Psoas muscle (tissue), 7 donors: ENCODE measurements at regions not wholly inside any gene's neighbourhood (a gene's known extent, or its start where the extent isn't known, plus 50 kb on each side); places are given as distances from the start of the nearest gene placed in this dataset.

ENCODE experiments used
- ATAC-seq, 4 donors: fragments of 200-7000 bp; cut with Tn5 transposase; one replicate each; pipeline ENCODE4 v1.9.1; 2020; ENCODE audit warnings: moderate library complexity in 3 of 4, mild to moderate bottlenecking in 2 of 4
- DNase-seq, 2 donors: peaks; one replicate each; pipeline ENCODE4 v3.0.0-alpha.2; 2020
- H3K27ac ChIP-seq: fragments of 200-600 bp; one replicate; pipeline ENCODE4 v1.8.0; 2022
- H3K27me3 ChIP-seq, 3 donors: fragments of 200-600 bp in 1 of 3; one replicate each; pipeline versions ENCODE4 v1.6.1 to v1.8.0; 2013 to 2022; ENCODE audit warnings: low read length in 2 of 3, mild to moderate bottlenecking in 2 of 3, moderate library complexity in 1 of 3; ENCODE audit not compliant: insufficient read depth in 3 of 3
- H3K36me3 ChIP-seq, 2 donors: fragments of 200-600 bp in 1 of 2; one replicate each; pipeline versions ENCODE4 v1.6.1 to v1.8.0; 2013 to 2022; ENCODE audit warnings: low read depth in 1 of 2, mild to moderate bottlenecking in 1 of 2, moderate library complexity in 1 of 2; ENCODE audit not compliant: insufficient read depth in 1 of 2
- H3K4me1 ChIP-seq: fragments of 200-600 bp; one replicate; pipeline ENCODE4 v1.8.0; 2022
- H3K4me3 ChIP-seq: fragments of 200-600 bp; one replicate; pipeline ENCODE4 v1.8.0; 2022; ENCODE audit warnings: mild to moderate bottlenecking
- H3K9me3 ChIP-seq: fragments of 200-600 bp; one replicate; pipeline ENCODE4 v1.8.0; 2022
- WGBS, 3 donors: extraction: QIAGEN DNeasy Blood & Tissue Kit; methylation state at CpG; one replicate each; pipeline versions ENCODE4 v1.1.6 to v1.1.7; 2013; 5-methylcytosine and 5-hydroxymethylcytosine counted together
- intact Hi-C, 2 donors: fragments of 100-400 bp; cut with DNase I; formaldehyde crosslinking; loops; one replicate each; pipeline versions ENCODE4 v1.11.0 to v1.14.2; 2022
- TF ChIP-seq, protein P1 (sequence below): fragments of 200-600 bp; IDR thresholded peaks from one replicate; pipeline ENCODE4 v1.8.0; 2022; ENCODE audit warnings: antibody characterized with exemption
- donor health status: healthy with polysubstance abuse.
- donor health status: DM: no; HTN: no; CAD: no; lungs with moderate emphysema.
- donor health status: Bipolar disorder and iron deficiency.
- donor health status: healthy.
- donor health status: DM: yes; HTN: yes; CAD: no.
- donor health status: DM: no; HTN: no; CAD: no.
- donor health status: DM: yes; HTN: yes; CAD: no.

DNA sequence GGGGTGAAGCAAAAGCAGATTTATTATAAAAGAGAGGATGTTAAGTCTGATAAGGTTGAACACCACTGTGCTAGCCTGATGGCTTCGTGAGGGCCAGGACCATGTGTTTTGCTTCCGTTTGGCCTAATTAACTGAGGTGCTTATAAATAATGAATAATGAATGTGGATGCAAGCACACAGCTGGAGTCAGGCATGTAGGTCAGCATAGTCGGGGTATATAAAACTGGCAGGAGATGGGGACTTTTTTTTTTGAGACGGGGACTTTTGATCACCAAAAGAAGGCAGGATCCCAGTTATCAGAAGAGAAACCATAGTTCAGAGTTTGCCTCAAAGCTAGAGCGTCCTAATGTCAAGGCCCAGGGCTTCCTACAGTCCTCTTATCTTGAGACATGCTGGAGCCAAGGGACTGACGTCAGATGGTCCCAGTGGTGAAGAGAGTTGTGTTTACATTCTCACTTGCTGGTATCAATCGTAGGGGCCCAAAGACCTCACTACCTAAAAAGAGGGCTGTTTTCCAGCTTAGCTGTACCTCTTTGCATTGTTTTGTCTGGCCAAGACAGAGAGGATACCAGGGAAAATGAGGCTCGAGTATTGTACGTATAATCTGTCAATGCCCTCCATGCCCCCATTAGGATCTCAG lies 50.4 kb downstream of the RTL9 start:
- intact Hi-C loops = loop anchor here (2.0 to 5.0 kb wide), 2 partner anchors 248 to 252 kb away; no protein-coding TSS in a partner anchor
- no peaks in the 10 kb centered on the region for H3K4me1 ChIP-seq
- 60 to 90% (median 83%) methylated on average over 9 of the region's 9 CpGs for WGBS, 3 donors
- ATAC-seq (no peak), DNase-seq (no peak)
- H3K27me3 ChIP-seq = peaks cover 0 to 8% (median 0%) of the 10 kb centered on the region in 3 donors
- H3K4me3 ChIP-seq = no peak overlapping the region
- H3K9me3 ChIP-seq = no peaks in the 10 kb centered on the region
- TF ChIP-seq, protein P1, sequence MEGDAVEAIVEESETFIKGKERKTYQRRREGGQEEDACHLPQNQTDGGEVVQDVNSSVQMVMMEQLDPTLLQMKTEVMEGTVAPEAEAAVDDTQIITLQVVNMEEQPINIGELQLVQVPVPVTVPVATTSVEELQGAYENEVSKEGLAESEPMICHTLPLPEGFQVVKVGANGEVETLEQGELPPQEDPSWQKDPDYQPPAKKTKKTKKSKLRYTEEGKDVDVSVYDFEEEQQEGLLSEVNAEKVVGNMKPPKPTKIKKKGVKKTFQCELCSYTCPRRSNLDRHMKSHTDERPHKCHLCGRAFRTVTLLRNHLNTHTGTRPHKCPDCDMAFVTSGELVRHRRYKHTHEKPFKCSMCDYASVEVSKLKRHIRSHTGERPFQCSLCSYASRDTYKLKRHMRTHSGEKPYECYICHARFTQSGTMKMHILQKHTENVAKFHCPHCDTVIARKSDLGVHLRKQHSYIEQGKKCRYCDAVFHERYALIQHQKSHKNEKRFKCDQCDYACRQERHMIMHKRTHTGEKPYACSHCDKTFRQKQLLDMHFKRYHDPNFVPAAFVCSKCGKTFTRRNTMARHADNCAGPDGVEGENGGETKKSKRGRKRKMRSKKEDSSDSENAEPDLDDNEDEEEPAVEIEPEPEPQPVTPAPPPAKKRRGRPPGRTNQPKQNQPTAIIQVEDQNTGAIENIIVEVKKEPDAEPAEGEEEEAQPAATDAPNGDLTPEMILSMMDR = no peak
- no peaks in the 10 kb centered on the region for H3K36me3 ChIP-seq
- no peak overlapping the region for H3K27ac ChIP-seq

DNA sequence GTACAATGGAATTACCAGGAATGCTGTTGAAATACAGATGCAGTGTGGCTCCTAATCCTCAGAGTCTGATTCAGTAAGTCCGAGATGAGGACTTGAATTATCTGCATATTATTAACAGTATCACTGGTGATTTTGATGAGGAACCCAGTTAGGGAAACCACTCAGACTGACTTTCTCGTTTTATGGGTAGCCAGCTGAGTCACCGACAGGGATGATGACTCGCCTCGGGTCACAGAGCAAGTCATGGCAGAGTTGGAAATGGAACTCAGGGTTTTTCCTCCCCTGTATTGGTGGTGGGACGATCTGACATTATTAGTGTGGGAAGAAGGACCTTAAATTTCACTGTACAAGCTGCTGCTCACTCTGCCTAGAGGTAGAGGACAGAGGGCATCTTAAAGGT lies 51.3 kb downstream of the RTL9 start:
- intact Hi-C loops = loop anchor here (2.0 to 10.0 kb wide), 3 partner anchors 249 to 505 kb away; no protein-coding TSS in a partner anchor
- no peaks in the 10 kb centered on the region for H3K36me3 ChIP-seq
- ATAC-seq (no peak), DNase-seq (no peak)
- no peaks in the 10 kb centered on the region for H3K4me1 ChIP-seq
- WGBS, 3 donors = 49 to 74% (median 55%) methylated on average over 6 of the region's 6 CpGs
- no peaks in the 10 kb centered on the region for H3K9me3 ChIP-seq
- peaks cover 0 to 8% (median 0%) of the 10 kb centered on the region in 3 donors for H3K27me3 ChIP-seq
- H3K27ac ChIP-seq = no peak overlapping the region
- TF ChIP-seq, protein P1 = no peak
- no peak overlapping the region for H3K4me3 ChIP-seq

DNA sequence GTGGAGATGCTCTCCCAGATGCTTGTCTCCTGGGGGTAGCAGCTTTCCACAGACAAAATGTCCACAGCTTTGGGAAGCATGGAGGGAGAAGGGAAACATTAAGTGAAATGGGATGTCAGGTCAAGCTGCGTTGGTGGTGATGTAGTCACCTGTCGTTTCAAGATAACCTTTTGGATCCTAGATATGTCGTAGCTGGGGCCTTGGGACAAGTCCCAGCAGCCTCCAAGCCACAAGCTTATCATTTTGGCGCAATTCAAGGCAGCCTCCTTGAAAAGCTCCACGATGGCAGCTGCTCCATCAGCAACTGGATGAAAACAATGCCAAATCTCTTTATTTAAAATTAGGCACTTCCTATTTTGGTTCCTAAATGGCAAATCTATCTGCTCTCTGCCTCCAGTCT lies 52.0 kb downstream of the RTL9 start:
- Histone ChIP-seq H3K4me3 (no peak overlapping the region), H3K36me3 (no peaks in the 10 kb centered on the region), H3K4me1 (no peaks in the 10 kb centered on the region), H3K9me3 (no peaks in the 10 kb centered on the region), H3K27me3 (peaks cover 0 to 8% (median 0%) of the 10 kb centered on the region in 3 donors), H3K27ac (no peak overlapping the region)
- 44 to 72% (median 56%) methylated on average over 5 of the region's 5 CpGs for WGBS, 3 donors
- TF ChIP-seq, protein P1 = no peak
- no peak for ATAC-seq
- no peak for DNase-seq
- intact Hi-C loops = loop anchor here in 1 of 2 donors (10.0 kb wide), 1 partner anchor 506 kb away; no protein-coding TSS in a partner anchor

DNA sequence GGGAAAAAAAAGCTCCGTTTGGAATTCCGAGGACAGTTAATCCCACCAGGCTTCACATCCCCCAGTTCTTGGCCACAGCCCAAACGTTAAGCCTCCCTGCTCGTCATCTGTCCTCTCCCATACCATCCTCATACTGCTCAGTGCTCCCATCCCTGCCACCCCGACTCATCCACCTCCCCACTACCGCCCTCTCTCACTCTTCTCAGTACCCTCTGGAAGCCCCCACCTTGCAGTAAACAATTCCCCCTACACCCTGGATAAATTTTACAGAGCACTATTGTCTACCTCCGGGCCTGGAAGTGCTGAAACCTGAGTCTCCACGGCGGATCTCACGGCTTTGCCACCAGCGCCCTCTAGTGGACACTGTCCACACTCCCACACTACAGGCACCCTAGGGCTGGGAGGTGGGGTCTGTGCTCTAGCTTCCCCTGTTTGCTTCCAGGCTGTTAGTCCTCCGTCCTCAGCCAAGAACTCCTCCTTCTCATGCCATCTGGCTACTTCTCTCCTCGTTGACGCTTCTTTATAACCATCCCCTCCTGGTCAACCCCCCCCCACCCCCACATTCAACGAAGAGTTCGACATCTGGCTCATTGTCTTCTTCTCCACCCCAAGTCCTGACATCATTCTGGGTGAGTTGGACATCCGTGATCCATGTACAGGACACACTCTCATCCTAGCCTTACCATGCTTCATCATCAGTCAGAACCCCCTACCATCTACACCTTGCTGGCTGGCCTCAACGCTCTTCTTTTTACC lies 54.5 kb downstream of the RTL9 start:
- ATAC-seq (peak; percentile 87 to 96 (median 91)), DNase-seq (peak; percentile 68 to 79)
- no peaks in the 10 kb centered on the region for H3K9me3 ChIP-seq
- TF ChIP-seq, protein P1 = peak; percentile 81
- H3K36me3 ChIP-seq = no peaks in the 10 kb centered on the region
- WGBS, 3 donors = 10 to 11% (median 10%) methylated on average over 16 to 18 of the region's 18 CpGs
- no peak overlapping the region for H3K27ac ChIP-seq
- no peaks in the 10 kb centered on the region for H3K4me1 ChIP-seq
- H3K4me3 ChIP-seq = peak overlapping the region; percentile 41
- intact Hi-C loops = loop anchor here in 1 of 2 donors (10.0 kb wide), 1 partner anchor 508 kb away; no protein-coding TSS in a partner anchor
- peaks cover 0 to 20% (median 0%) of the 10 kb centered on the region in 3 donors for H3K27me3 ChIP-seq
